ENCODE measurements at regions not wholly inside any gene's neighbourhood (a gene's known extent, or its start where the extent isn't known, plus 50 kb on each side); places are given as distances from the start of the nearest gene placed in this dataset.
A peak's percentile ranks its signal among the peaks of the same experiment; 100 is the strongest.

- TF ChIP-seq CTCF (IDR thresholded peaks at IDR 0.05; ENCODE audit: insufficient read depth, low read length) (no peak), POLR2AphosphoS5 (IDR thresholded peaks at IDR 0.05; ENCODE audit: low read depth) (no peak), REST (IDR thresholded peaks at IDR 0.05; ENCODE audit: insufficient replicate concordance, low read depth) (no peak)
- Histone ChIP-seq H3K4me3 (replicated peaks; ENCODE audit: insufficient read depth, low read length) (no peak overlapping the region), H3K27ac (replicated peaks) (no peak overlapping the region), H3K27me3 (ENCODE audit: insufficient read depth, poor library complexity, severe bottlenecking) (no peaks in the 10 kb centered on the region)
- DNase-seq (ENCODE audit: low read depth in 1 of 2, low spot score in 1 of 2), result no peak
Measured at GRCh38 chr12:92032965-92033364, 112.7 kb downstream of the BTG1 start.

GRCh38 chr12:92032101-92032500, 113.5 kb downstream of the BTG1 start:
- Histone ChIP-seq H3K4me3 (replicated peaks; ENCODE audit: insufficient read depth, low read length) (no peak overlapping the region), H3K27ac (replicated peaks) (no peak overlapping the region), H3K27me3 (ENCODE audit: insufficient read depth, poor library complexity, severe bottlenecking) (no peaks in the 10 kb centered on the region)
- DNase-seq (ENCODE audit: low read depth in 1 of 2, low spot score in 1 of 2), result no peak
- TF ChIP-seq GABPA (IDR thresholded peaks at IDR 0.05; ENCODE audit: low read depth) (no peak), POLR2AphosphoS5 (IDR thresholded peaks at IDR 0.05; ENCODE audit: low read depth) (no peak), SPI1 (IDR thresholded peaks at IDR 0.05; ENCODE audit: borderline replicate concordance, low read depth) (no peak), CTCF (IDR thresholded peaks at IDR 0.05; ENCODE audit: insufficient read depth, low read length) (no peak), REST (IDR thresholded peaks at IDR 0.05; ENCODE audit: insufficient replicate concordance, low read depth) (no peak)

- TF ChIP-seq GABPA (IDR thresholded peaks at IDR 0.05; ENCODE audit: low read depth) (no peak), POLR2AphosphoS5 (IDR thresholded peaks at IDR 0.05; ENCODE audit: low read depth) (no peak), SPI1 (IDR thresholded peaks at IDR 0.05; ENCODE audit: borderline replicate concordance, low read depth) (no peak), REST (IDR thresholded peaks at IDR 0.05; ENCODE audit: insufficient replicate concordance, low read depth) (no peak), CTCF (IDR thresholded peaks at IDR 0.05; ENCODE audit: insufficient read depth, low read length) (no peak)
- DNase-seq (ENCODE audit: low read depth in 1 of 2, low spot score in 1 of 2), result peak in 1 of 2 experiments; percentile 12
- no peaks in the 10 kb centered on the region for H3K27me3 ChIP-seq (ENCODE audit: insufficient read depth, poor library complexity, severe bottlenecking)
- no peak overlapping the region for H3K4me3 ChIP-seq (replicated peaks; ENCODE audit: insufficient read depth, low read length)
- H3K27ac ChIP-seq (replicated peaks), result no peak overlapping the region
Measured at GRCh38 chr12:92030618-92031017, 115.0 kb downstream of the BTG1 start.
